Mammary epithelial cell (primary cell): ENCODE measurements at regions not wholly inside any gene's neighbourhood (a gene's known extent, or its start where the extent isn't known, plus 50 kb on each side); places are given as distances from the start of the nearest gene placed in this dataset.

Source experiments
- EZH2 ChIP-seq: IDR thresholded peaks from 2 replicates; pipeline ENCODE4 v1.6.1; 2012; ENCODE audit warnings: low read length, inconsistent platforms, borderline replicate concordance
- TF ChIP-seq, protein P1 (sequence below), 2 donors: IDR thresholded peaks in 1 of 2; conservative IDR thresholded peaks in 1 of 2; 2 replicates each; pipeline ENCODE4 v1.5.1; 2011 to 2012; ENCODE audit warnings: inconsistent platforms in 2 of 2, low read length in 2 of 2, mild to moderate bottlenecking in 2 of 2, control low read depth in 1 of 2, low read depth in 1 of 2; ENCODE audit not compliant: insufficient read depth in 1 of 2; ENCODE audit errors: extremely low read depth in 1 of 2

DNA sequence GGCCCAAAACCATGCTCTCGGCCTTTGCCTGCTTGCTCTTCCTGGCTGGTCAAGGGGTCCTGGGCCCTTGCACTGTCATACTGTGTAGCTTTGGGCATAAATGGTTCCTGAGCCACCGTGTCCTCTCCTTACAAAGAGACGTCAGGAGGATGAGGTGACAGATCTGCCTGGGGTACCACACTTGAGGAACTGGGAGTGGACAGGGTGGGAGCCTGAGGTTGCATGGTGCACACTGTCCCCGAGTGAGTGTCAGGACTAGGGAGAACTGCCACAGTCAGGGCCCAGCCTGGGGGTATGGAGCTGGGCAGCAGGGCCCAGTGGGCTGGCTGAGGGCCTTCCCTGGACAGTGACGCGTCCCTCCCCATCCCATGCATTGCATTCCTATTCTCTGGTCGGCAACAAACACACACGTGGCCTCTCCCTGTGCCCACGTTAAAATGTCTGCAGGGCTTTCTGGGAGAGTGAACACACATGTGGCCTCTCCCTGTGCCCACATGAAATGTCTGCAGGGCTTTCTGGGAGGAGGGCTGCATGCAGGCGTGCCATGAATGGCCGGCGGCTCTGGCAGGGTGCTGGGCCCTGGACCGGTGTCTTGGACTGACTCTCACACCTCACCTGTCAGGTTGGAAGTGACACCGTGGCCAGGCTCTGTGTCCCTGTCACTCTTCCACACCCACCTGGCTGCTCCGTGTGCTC lies 122.1 kb upstream of the COL5A1 start:
- TF ChIP-seq EZH2 = no peak
- TF ChIP-seq, protein P1, sequence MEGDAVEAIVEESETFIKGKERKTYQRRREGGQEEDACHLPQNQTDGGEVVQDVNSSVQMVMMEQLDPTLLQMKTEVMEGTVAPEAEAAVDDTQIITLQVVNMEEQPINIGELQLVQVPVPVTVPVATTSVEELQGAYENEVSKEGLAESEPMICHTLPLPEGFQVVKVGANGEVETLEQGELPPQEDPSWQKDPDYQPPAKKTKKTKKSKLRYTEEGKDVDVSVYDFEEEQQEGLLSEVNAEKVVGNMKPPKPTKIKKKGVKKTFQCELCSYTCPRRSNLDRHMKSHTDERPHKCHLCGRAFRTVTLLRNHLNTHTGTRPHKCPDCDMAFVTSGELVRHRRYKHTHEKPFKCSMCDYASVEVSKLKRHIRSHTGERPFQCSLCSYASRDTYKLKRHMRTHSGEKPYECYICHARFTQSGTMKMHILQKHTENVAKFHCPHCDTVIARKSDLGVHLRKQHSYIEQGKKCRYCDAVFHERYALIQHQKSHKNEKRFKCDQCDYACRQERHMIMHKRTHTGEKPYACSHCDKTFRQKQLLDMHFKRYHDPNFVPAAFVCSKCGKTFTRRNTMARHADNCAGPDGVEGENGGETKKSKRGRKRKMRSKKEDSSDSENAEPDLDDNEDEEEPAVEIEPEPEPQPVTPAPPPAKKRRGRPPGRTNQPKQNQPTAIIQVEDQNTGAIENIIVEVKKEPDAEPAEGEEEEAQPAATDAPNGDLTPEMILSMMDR (conservative IDR thresholded peaks at IDR 0.05 in 1 of 2, IDR thresholded peaks at IDR 0.05 in 1 of 2; ENCODE audit: extremely low read depth in 1 of 2, insufficient read depth in 1 of 2, low read depth in 1 of 2, low read length in 2 of 2) = no peak
